RWPE1 (cell line): ENCODE measurements at regions not wholly inside any gene's neighbourhood (a gene's known extent, or its start where the extent isn't known, plus 50 kb on each side); places are given as distances from the start of the nearest gene placed in this dataset.
A peak's percentile ranks its signal among the peaks of the same experiment; 100 is the strongest.

ENCODE experiments used
- CTCF ChIA-PET: fragments of 350-600 bp; sonication (Branson Sonifier 250); formaldehyde crosslinking; extraction: SDS; loops from one replicate; lab custom pipeline; 2021; lab: Yijun Ruan, JAX
- POLR2A ChIA-PET: fragments of 400-600 bp; formaldehyde crosslinking; extraction: SDS; loops from one replicate; lab custom pipeline; 2020; ENCODE audit warnings: antibody characterized with exemption; ENCODE audit not compliant: low non-redundant PET; lab: Yijun Ruan, JAX
- DNase-seq: peaks from one replicate; pipeline ENCODE4 v3.0.0; 2012; ENCODE audit warnings: low spot score
- H3K27ac ChIP-seq: fragments of 450-650 bp; 2 replicates; pipeline ENCODE4 v1.5.1; 2017
- CTCF ChIP-seq: fragments of 450-650 bp; conservative IDR thresholded peaks from 2 replicates; pipeline ENCODE4 v1.5.1; 2017; ENCODE audit warnings: low read depth, mild to moderate bottlenecking

GRCh38 chr3:116579840-116580239 lies 129.7 kb upstream of the TUSC7 start:
- DNase-seq, result peak; percentile 5
- no peak overlapping the region for H3K27ac ChIP-seq
- CTCF ChIA-PET, result no interaction called here
- POLR2A ChIA-PET, result no interaction called here
- no peak for TF ChIP-seq CTCF

GRCh38 chr3:116586285-116586944 lies 123.2 kb upstream of the TUSC7 start:
- no peak overlapping the region for H3K27ac ChIP-seq
- ChIA-PET POLR2A (no interaction called here), CTCF (interaction anchor here (0.7 kb wide), 1 partner anchor 1218 kb away, joined by 3 read pairs; no protein-coding TSS in a partner anchor)
- TF ChIP-seq CTCF, result no peak
- no peak for DNase-seq

GRCh38 chr3:116591236-116591635 lies 118.3 kb upstream of the TUSC7 start:
- H3K27ac ChIP-seq, result no peak overlapping the region
- no peak for TF ChIP-seq CTCF
- no peak for DNase-seq
- CTCF ChIA-PET, result no interaction called here
- POLR2A ChIA-PET, result no interaction called here

GRCh38 chr3:116601206-116601605 lies 108.4 kb upstream of the TUSC7 start:
- POLR2A ChIA-PET, result no interaction called here
- no peak overlapping the region for H3K27ac ChIP-seq
- no peak for DNase-seq
- CTCF ChIA-PET, result no interaction called here
- no peak for TF ChIP-seq CTCF

- ChIA-PET CTCF (no interaction called here), POLR2A (no interaction called here)
- no peak for TF ChIP-seq CTCF
- no peak overlapping the region for H3K27ac ChIP-seq
- DNase-seq, result no peak
Measured at GRCh38 chr3:116607205-116607604, 102.4 kb upstream of the TUSC7 start.

- no peak for DNase-seq
- CTCF ChIA-PET, result no interaction called here
- no peak overlapping the region for H3K27ac ChIP-seq
- POLR2A ChIA-PET, result no interaction called here
- TF ChIP-seq CTCF, result no peak
Measured at GRCh38 chr3:116610124-116610523, 99.5 kb upstream of the TUSC7 start.
